ENCODE measurements at regions not wholly inside any gene's neighbourhood (a gene's known extent, or its start where the extent isn't known, plus 50 kb on each side); places are given as distances from the start of the nearest gene placed in this dataset.

- no peak overlapping the region for H3K4me3 ChIP-seq (ENCODE audit: low read depth, low read length)
- no peak for TF ChIP-seq CTCF (IDR thresholded peaks at IDR 0.05; ENCODE audit: insufficient read depth, low read depth, low read length, missing control alignments)
- DNase-seq (ENCODE audit: low read depth): no peak
Observed at GRCh38 chr5:179497636-179498340, 52.6 kb upstream of the RUFY1 start.

- H3K4me3 ChIP-seq (ENCODE audit: low read depth, low read length): no peak overlapping the region
- peak; percentile 20 for TF ChIP-seq CTCF (IDR thresholded peaks at IDR 0.05; ENCODE audit: insufficient read depth, low read depth, low read length, missing control alignments)
- DNase-seq (ENCODE audit: low read depth): no peak
Observed at GRCh38 chr5:179495906-179496455, 54.4 kb upstream of the RUFY1 start.

GRCh38 chr5:179494774-179495526, 55.4 kb upstream of the RUFY1 start:
- DNase-seq (ENCODE audit: low read depth): no peak
- no peak for TF ChIP-seq CTCF (IDR thresholded peaks at IDR 0.05; ENCODE audit: insufficient read depth, low read depth, low read length, missing control alignments)

DNA sequence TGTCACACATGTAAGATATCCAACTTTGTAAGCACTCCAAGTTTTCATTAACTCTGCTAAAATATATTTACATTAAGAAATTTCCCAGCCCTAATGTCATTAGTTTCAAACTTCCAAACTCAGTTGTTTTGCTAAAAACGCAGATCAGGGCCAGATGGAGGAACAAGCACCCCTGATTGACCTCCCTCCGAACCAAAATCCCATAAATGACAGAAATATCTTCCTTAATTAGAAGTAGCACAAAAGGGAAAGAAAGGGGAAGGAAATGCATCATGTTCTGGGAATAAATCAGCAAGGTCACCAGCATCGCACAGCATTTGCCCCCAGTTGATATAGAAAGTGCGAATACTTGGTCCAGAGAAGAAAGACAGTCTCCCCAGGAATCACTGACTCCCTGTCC, 61.4 kb upstream of the RUFY1 start:
- no peak for TF ChIP-seq CTCF (IDR thresholded peaks at IDR 0.05; ENCODE audit: insufficient read depth, low read depth, low read length, missing control alignments)
- DNase-seq (ENCODE audit: low read depth): no peak
- H3K4me3 ChIP-seq (ENCODE audit: low read depth, low read length): no peak overlapping the region

More at GRCh38 chr5:179494774-179495526, 55.4 kb upstream of the RUFY1 start:
- H3K4me3 ChIP-seq (ENCODE audit: low read depth, low read length): no peak overlapping the region

DNA sequence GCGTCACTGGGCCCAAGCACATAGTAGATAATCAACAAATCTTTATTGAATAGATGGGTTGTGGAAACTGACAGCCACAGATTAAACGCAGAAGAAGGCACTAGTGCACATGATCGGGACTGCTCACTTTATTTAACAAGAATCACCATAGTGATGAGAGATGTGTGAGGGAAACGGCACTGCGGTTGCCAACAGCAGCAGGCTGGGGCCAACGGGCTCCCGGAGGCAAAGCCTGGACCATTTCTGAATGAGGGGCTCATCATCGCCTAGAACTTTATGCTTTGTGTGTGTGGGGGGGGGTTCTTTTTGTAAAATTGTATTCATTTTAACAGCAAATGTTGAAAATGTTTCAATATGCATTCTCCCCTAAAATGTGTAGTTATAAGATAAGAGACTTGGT, 61.9 kb upstream of the RUFY1 start:
- no peak for DNase-seq (ENCODE audit: low read depth)
- no peak for TF ChIP-seq CTCF (IDR thresholded peaks at IDR 0.05; ENCODE audit: insufficient read depth, low read depth, low read length, missing control alignments)
- no peak overlapping the region for H3K4me3 ChIP-seq (ENCODE audit: low read depth, low read length)

DNA sequence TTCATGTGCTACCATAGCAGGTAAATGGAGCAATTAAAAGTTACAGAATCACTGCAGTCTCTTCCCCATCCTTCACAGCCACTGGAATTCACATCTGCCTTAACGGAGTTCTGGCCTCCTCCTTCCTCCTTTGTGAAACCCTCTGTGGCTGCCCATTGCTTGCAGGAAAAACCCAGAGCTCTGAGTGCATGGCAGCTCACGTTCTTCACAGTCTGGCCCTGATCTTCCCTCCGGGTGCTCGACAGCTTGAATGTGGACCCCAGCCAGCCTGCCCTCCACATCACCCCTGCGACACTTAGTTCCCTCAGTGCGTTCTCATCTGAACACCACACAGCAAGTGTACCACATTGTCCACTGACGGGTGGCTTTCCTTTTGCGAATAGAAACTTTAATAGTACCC, 63.2 kb upstream of the RUFY1 start:
- no peak for TF ChIP-seq CTCF (IDR thresholded peaks at IDR 0.05; ENCODE audit: insufficient read depth, low read depth, low read length, missing control alignments)
- DNase-seq (ENCODE audit: low read depth): no peak
- no peak overlapping the region for H3K4me3 ChIP-seq (ENCODE audit: low read depth, low read length)

Measured in GM12865 (cell line).